HL-60 (cell line): ENCODE measurements at regions not wholly inside any gene's neighbourhood (a gene's known extent, or its start where the extent isn't known, plus 50 kb on each side); places are given as distances from the start of the nearest gene placed in this dataset.

ENCODE experiments used
- DNase-seq, 2 experiments: peaks; one replicate each; pipeline ENCODE4 v3.0.0-alpha.2; 2010 to 2020; ENCODE audit warnings: low read depth in 1 of 2, low spot score in 1 of 2
- H3K27ac ChIP-seq: fragments of 250-450 bp; sonication (Bioruptor Pico); replicated peaks from 2 replicates; pipeline ENCODE4 v1.5.1; 2020; ENCODE audit warnings: mild to moderate bottlenecking, moderate library complexity
- H3K27me3 ChIP-seq: fragments of 250-450 bp; sonication (Bioruptor Pico); 2 replicates; pipeline ENCODE4 v1.5.1; 2021; ENCODE audit warnings: mild to moderate bottlenecking, moderate library complexity; ENCODE audit not compliant: insufficient read depth, poor library complexity, severe bottlenecking
- H3K4me3 ChIP-seq: replicated peaks from 2 replicates; pipeline ENCODE4 v1.5.1; 2011; ENCODE audit warnings: mild to moderate bottlenecking, control low read depth, low read length; ENCODE audit not compliant: insufficient read depth
- CTCF ChIP-seq: IDR thresholded peaks from one replicate; pipeline ENCODE4 v1.5.1; 2011; ENCODE audit warnings: low read length, control low read depth, inconsistent platforms; ENCODE audit not compliant: insufficient read depth
- GABPA ChIP-seq: IDR thresholded peaks from 2 replicates; pipeline ENCODE4 v1.6.1; 2012; ENCODE audit warnings: low read depth
- POLR2AphosphoS5 ChIP-seq: IDR thresholded peaks from 2 replicates; pipeline ENCODE4 v1.6.1; 2012; ENCODE audit warnings: low read depth
- SPI1 ChIP-seq: IDR thresholded peaks from 2 replicates; pipeline ENCODE4 v1.6.1; 2012; ENCODE audit warnings: low read depth, mild to moderate bottlenecking, borderline replicate concordance
- TF ChIP-seq, protein P1 (sequence below): IDR thresholded peaks from 2 replicates; pipeline ENCODE4 v1.6.1; 2012; ENCODE audit warnings: low read depth; ENCODE audit not compliant: insufficient replicate concordance

GRCh38 chr13:61664801-61665705 is 249.4 kb upstream of the PCDH20 start:
- no peaks in the 10 kb centered on the region for H3K27me3 ChIP-seq
- no peak overlapping the region for H3K27ac ChIP-seq
- no peak overlapping the region for H3K4me3 ChIP-seq
- no peak for DNase-seq
- no peak for TF ChIP-seq CTCF
- no peak for TF ChIP-seq POLR2AphosphoS5
- TF ChIP-seq, protein P1, sequence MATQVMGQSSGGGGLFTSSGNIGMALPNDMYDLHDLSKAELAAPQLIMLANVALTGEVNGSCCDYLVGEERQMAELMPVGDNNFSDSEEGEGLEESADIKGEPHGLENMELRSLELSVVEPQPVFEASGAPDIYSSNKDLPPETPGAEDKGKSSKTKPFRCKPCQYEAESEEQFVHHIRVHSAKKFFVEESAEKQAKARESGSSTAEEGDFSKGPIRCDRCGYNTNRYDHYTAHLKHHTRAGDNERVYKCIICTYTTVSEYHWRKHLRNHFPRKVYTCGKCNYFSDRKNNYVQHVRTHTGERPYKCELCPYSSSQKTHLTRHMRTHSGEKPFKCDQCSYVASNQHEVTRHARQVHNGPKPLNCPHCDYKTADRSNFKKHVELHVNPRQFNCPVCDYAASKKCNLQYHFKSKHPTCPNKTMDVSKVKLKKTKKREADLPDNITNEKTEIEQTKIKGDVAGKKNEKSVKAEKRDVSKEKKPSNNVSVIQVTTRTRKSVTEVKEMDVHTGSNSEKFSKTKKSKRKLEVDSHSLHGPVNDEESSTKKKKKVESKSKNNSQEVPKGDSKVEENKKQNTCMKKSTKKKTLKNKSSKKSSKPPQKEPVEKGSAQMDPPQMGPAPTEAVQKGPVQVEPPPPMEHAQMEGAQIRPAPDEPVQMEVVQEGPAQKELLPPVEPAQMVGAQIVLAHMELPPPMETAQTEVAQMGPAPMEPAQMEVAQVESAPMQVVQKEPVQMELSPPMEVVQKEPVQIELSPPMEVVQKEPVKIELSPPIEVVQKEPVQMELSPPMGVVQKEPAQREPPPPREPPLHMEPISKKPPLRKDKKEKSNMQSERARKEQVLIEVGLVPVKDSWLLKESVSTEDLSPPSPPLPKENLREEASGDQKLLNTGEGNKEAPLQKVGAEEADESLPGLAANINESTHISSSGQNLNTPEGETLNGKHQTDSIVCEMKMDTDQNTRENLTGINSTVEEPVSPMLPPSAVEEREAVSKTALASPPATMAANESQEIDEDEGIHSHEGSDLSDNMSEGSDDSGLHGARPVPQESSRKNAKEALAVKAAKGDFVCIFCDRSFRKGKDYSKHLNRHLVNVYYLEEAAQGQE = no peak
- TF ChIP-seq GABPA = no peak
- TF ChIP-seq SPI1 = no peak

DNA sequence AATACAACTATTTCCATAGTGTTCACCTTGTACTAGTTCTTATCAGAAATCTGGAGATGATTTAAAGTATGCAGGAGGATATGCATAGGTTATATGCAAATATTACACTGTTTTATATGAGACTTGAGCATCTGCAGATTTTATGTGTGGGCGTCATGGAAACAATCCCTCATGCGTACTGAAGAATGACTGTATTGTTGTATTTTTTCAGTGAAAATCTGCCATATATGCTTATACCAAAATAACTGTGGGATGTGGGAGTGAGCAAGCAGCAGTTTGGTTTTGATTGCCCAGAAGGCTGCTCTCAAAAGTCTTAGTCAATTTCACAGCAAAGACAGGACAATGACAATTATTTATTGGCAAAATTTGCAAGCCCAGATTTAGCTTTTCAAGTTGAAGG is 238.8 kb upstream of the PCDH20 start:
- TF ChIP-seq, protein P1 = no peak
- TF ChIP-seq CTCF (no peak), GABPA (no peak), SPI1 (no peak), POLR2AphosphoS5 (no peak)
- DNase-seq = no peak
- Histone ChIP-seq H3K4me3 (no peak overlapping the region), H3K27me3 (no peaks in the 10 kb centered on the region), H3K27ac (no peak overlapping the region)

GRCh38 chr13:61648547-61648946 is 232.9 kb upstream of the PCDH20 start:
- Histone ChIP-seq H3K27me3 (no peaks in the 10 kb centered on the region), H3K27ac (no peak overlapping the region), H3K4me3 (no peak overlapping the region)
- TF ChIP-seq, protein P1 = no peak
- TF ChIP-seq CTCF (no peak), SPI1 (no peak), POLR2AphosphoS5 (no peak), GABPA (no peak)
- DNase-seq = no peak
